ENCODE measurements at regions not wholly inside any gene's neighbourhood (a gene's known extent, or its start where the extent isn't known, plus 50 kb on each side); places are given as distances from the start of the nearest gene placed in this dataset.
"Not testable (repeated sequence)": the region's sequence is repeated elsewhere in the genome, so short reads cannot be mapped to it uniquely, and the experiment has no call there.

DNA sequence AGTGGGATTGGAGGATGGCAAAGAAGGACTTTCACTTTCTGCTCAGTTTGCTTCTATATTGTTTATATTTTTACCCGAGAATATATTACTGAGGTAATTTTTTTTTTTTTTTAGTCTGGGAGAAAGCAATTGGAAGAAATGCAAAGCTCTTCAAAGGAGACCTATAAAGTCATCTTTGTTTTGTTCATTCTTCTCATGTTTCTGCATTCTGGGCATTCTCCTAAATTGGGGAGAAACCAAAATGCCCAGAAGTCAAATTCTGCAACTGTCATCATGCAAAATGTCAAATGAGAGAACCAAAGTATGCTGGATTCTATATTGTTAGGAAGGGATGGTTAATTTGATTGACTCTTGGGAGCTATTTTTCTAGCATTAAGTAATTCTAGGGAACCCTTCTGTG is 168.3 kb upstream of the TSC22D2 start:
- no peak for DNase-seq

DNA sequence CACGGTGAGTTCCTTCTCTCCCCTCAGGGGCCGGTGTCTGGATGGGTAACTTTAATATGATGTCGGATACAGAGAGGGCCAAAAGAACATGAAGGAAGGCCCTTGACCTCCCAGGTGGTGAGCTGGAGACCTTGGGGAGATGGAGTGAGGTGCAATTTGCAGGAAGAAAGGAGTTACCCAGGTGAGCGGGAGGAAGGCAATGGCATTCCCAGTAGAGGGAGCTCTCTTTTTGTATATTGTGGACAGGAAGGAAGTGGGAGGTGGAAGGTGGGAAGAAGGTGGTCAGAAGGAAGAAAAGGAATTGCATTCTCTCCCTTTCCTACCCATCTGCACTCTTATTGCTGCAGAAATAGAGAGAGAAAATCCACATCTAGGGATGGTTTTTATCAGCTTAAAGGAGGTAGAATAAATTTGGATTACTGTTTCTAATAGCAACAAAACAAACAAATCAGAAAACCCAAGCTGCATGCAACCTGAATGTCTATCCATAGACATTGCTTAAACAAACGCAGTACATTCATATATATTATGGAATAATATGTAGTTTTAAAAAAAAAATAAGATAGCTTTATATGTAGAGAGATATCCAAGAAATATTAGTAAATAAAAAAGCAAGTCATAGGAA is 169.0 kb upstream of the TSC22D2 start:
- no peak for DNase-seq

DNA sequence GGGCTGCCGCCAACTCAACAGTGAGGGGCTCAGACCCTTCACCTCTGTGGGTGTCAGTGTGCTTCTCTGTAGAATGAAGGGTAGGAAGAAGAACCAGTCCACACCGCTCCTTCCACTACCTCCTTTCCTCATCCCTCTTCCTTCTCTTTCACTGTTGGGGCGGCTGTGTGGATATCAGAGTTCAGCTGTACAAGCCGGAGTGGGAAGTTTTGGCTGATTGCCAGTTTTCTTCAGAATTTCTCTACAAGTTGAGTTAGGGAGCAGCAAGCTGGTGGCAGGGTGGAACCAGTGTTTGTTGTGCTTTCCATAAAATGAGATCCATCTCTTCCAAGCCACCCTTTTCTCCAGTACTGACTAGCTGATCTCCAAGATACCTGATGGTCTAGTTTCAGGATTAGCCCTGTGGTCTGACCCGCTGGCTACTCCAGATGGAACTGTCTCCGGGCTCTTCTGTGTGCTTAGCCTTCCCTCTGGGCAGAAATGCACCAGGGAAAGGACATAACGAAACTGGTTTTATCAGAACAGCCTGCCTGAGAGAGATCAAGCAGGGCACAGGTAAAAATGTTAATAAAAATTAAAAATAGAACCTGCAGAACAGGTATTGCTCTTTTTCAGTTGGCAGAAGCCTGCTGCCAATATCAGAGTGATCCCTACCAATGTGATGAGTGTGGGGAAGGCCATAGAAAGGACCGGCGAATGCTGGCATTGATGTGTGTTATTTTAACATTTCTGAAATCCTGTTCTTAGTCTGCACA is 169.9 kb upstream of the TSC22D2 start:
- no peak for DNase-seq

DNA sequence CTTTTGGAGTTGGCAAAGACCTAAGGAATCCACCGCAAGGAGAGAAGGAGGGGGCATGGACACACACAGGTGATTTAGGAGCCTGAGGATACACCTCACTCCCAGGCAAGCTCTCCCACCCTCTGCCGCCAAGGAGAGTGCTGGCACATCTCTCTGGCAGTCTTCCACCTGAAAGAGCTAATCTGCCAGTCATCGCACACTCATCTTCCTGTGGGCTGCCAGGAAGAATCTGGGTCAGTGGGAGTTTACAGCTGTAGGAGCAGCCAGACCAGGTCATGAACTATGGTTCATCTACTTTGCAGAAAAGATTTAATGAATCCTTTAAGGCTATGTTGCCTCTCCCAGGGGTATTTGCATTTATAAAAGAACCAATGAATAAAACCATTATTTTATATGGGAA is 170.6 kb upstream of the TSC22D2 start:
- no peak for DNase-seq

DNA sequence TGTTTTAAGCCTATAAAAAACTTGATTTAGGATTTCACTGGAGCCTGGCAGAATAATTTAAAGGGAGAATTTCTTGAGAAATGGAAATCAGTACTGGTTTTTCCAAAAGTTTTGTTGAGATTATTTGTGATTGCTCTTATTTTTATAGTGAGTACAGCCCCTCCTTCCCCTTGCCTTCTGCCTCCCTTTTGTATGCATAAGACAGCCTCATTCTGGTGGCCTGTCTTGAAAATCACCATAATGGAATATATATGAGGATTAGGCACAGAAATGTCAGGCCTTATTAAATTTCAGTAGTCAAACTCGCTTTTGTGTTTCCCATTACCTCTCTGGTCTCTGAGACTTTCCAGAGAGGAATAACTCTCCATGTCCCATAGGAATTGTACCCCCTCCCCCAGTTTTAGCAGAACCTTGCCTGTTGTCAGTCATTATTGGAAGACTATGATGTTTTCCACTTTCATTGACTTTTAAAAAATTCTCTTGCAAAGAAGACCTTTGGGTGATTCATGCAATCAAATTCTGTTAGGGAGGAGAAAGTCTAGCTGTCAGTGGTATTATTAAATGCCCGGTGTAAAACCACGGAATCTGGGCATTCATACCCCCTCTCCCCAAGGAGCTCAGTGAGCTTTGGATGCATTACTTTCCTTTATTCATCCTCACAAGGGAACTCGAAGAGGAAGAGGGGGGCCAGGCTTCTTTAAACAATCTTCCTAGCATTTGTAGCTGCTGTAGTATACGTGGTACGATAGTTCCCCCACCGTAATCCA is 171.6 kb upstream of the TSC22D2 start:
- DNase-seq = no peak

DNA sequence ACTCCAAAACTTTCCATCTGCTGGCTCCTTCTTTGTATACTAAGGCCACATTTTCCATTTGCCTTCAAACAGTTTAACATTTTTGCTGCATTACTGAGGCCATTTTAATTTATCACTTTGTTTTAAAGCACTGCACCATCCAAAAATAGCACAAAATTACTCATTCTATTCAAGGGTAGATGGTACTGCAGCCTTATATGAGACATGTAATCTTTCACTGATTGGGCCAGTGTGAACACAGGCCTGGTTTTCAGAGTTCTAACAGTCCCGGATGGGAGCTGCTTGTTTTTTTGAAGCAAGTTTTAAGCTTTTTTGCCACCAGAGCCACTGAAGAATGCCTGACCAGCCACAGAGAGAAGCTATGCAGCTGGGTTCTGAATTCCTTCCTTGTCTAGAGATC is 172.3 kb upstream of the TSC22D2 start:
- DNase-seq = no peak

DNA sequence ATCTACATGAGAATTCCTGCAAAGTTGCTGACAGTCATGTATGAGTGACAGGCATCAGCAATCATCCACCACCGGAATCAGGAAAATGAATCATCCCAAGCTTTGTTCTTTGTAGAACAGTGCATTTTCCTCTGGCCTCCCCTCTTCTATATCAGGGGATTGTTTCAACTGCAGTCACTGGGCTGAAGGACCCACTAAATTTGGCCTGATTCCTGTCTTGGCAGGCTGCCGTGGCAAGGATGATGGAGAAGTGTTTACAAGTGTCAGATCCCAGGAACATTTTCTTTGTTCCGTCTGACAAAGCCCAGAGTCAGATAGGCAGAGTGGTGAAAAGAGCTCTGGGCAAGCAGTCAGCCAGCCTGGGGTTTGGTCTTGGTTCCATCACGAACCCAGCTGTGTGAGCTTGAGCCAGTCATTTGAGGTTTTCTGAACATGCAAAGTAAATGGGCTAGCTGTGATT is 175.1 kb upstream of the TSC22D2 start:
- DNase-seq = no peak

DNA sequence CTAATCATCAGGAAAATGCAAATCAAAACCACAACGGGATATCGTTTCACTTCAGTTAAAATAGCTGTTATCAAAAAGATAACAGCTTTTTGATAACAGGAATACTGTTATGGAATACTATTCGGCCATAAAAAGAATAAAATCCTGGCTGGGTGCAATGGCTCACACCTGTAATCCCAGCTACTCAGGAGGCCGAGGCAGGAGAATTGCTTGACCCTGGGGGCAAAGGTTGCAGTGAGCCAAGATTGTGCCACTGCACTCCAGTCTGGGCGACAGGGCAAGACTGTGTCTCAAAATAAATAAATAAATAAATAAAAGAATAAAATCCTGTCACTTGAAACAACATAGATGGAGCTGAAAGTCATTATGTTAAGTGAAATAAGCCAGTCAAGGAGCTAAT is 178.1 kb upstream of the TSC22D2 start:
- DNase-seq = no peak

DNA sequence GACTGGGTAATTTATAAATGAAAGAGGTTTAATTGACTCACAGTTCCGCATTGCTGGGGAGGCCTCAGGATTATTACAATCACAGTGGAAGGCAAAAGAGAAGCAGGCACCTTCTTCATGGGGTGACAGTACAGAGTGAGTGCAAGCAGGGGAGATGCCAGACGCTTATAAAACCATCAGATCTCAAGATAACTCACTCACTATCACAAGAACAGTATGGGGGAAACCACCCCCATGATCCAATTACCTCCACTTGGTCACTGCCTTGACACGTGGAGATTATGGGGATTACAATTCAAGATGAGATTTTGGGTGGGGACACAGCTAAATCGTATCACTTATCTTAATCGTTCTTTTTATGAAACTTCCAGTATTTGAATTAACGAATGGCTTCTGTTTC is 179.5 kb upstream of the TSC22D2 start:
- not testable (repeated sequence) for DNase-seq

DNA sequence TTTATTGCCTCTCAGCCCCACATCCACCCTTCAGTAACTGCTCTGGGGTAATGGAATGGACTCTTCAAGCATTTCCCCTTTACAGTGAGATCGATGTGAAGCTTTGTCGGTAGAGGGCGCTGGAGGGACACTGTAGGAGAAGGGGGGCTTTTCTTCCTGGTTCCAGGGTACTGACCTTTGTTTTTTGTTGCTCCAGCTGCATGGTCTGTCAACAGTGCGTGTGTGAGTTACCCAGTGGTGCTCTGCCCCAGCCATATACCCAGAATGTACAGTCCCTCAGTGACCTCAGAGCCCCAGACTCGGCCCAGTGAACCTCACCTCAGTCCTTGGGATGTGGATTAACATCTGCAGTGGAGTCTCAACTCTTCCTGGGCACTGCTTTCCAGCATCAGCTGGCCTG is 180.3 kb upstream of the TSC22D2 start:
- no peak for DNase-seq

DNA sequence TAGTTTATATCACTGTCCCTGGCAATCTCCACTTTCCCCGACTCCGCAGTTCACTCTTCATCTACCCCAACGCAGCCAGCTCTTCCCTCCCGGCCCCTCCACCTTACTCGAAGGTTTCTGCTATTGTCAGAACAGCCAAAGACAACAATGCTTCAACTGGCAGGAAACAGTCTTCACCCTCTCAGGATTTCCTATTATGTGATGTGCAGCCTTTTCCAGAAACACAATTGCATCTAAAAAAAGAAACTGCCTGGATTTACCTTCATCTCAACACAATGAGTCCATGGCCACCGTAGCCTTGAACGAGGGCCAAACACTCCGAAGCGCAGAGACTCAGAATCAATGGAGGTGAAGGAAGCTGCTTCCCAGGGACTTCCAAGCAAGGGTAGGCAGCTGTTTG is 182.1 kb upstream of the TSC22D2 start:
- DNase-seq = no peak

DNA sequence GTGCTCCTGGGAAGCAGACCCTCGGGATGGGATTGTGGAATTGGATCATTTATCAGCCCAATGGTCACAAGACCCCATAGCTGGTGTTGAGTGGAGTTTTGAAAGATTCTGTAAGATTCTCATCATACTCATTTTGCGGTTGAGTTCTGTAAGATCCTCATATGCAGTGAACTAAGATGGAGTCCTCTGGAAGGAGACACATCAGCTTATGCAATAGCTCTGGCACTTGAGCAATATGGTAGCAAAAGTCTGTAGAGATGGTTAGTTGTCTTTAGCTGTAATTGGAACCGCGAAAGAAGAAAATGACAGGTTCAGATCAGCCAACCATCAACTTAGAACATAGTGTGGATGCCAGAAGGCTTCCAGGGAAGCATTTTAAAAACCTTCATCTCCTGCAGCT is 184.5 kb upstream of the TSC22D2 start:
- no peak for DNase-seq

DNA sequence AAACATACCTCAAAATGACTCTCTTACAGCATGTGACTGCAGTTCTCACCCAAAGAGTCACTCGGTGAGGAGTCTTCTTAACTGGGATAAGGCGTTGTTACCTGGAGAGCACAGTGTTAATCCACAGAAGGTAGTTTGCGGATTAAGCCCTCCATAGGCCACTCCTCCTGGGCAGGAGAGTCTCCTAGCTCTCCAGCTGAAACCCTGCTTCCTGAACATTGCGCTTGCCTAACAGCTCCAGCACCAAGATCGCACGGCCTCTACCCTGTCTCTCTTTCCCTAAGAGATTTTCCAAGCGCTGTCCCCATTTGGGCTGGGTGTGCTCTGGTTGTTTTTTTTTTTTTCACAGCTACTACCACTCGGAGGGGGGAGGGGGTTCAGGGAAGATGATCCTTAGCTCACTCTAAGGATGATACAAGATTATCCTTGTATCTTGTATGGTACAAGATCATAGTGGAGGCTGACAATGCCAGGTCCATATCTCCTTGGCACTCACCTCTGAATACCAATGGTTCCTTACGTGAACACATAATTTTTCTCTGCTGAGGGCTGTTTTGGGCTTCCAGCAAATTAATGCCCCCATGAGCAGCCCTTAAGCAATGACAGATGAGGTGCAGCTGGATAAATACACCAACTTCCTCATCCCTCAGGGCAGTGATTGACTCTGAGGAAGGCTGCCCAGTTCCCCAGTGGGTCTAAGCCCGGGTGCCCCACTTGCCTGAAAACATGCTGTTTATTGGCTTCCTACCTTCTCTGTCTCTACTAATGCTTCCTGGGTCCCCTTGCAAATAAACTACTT is 185.2 kb upstream of the TSC22D2 start:
- DNase-seq = no peak

DNA sequence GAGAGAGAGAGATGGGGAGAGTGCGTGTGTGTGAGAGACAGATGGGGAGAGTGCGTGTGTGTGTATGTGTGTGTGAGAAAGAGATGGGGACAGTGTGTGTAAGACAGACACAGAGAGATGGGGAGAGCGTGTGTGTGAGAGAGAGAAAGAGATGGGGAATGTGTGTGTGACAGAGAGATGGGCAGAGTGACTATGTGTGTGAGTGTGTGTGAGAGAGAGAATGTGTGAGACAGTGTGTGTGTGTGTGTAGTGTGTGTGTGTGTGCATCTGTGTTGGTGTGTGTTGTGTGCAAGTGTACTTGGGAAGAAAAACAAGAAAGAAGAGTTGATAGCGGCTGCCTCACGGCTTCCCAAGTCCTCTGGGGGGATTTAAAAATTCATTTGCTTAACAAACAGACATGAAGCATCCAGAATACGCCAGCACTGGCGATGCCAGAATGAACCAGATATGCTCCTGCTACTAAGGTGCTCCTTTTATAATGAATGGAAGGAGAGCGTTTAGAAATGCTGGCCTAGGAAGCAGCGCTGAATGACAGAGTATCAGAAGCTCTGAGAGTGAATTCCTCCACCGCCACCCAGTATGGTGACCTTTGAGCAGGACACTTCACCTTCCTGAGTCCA is 186.1 kb upstream of the TSC22D2 start:
- DNase-seq = no peak

DNA sequence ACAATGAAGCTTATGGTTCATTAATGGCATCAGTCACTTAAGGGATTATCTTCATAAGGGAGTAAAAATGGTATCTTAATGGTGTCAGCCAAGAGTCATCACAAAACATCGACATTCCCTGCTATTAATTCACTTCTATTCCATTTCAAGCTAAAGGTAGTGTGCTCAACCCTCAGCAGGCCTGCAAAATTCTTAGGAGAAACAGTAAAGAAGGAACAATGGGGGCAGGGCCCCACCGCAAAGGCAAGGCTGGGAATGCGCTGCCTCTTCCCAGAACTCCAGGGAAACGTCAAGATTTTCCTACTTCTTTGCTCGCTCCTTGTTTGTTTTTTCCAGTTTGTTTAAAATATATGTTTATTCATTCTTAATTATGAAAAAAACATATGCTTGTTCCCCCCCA is 187.3 kb upstream of the TSC22D2 start:
- no peak for DNase-seq

DNA sequence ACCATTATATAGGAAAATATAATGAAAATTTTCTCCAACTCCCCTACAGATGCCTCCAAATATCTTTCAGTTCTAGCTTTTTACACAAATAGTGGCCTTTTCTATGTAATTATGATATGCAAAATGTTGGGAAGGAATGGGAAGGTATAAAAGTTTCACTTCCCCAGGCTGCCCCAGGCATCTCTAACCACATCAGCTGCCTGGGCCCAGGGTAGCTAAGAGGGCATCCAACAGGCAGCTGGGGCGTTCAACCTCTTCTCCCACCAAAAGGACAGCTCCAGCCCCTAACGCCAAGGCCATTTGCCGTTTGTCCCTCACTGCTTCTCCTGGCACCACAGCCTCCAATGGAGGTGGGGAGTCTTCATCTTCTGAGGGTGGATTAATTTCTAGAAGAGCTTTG is 188.1 kb upstream of the TSC22D2 start:
- no peak for DNase-seq

DNA sequence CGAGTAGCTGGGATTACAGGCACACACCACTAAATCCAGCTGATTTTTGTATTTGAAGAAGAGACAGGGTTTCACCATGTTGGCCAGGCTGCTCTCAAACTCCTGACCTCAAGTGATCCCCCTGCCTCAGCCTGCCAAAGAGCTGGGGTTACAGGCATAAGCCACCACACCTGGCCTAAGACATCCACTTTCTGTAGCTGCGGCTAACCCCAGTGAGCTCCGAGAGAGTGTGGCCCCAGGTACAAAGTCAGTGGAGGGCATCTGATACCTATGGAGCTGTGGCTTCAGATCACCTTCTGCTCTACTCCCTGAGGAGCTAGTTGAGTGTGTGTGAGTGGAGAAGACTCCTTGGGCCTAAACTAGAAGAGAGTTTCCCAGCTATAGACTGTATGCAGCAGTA is 189.3 kb upstream of the TSC22D2 start:
- no peak for DNase-seq

DNA sequence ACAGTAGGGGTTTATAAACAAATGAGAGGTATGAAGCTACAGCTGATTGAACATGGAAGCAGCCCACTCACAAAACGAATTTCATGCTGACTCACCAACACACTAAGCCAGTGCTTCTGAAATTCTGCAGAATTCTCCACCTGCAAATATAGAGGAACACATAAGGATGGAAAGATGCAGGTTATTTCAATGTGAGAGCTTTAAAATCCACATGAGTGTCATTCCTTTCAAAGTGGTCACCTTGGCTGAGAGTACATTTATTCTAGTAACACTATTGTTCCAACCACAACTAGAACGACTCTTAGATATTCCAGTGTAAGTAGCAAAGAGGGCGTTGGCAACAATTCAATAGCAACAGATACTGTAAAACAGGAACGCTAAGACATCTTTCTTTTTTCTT is 189.9 kb upstream of the TSC22D2 start:
- DNase-seq = no peak

DNA sequence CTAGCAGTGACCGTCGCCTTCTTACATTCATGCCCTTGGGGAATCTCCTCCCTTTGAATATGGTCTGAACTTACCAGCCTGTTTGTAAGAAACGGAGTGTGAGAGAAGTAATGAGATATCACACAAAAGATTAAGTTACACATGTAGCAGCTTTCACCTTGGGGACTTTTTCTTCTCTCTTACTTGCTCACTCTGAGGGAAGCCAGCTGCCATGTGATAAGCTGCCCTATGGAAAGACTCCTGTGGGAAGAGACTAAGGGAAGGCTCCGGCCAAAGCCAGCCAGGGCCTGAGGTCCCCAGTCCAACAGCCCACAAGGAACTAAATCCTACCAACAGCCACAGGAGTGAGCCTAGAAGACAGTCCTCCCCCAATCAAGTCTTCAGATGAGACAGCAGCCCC is 190.4 kb upstream of the TSC22D2 start:
- no peak for DNase-seq

DNA sequence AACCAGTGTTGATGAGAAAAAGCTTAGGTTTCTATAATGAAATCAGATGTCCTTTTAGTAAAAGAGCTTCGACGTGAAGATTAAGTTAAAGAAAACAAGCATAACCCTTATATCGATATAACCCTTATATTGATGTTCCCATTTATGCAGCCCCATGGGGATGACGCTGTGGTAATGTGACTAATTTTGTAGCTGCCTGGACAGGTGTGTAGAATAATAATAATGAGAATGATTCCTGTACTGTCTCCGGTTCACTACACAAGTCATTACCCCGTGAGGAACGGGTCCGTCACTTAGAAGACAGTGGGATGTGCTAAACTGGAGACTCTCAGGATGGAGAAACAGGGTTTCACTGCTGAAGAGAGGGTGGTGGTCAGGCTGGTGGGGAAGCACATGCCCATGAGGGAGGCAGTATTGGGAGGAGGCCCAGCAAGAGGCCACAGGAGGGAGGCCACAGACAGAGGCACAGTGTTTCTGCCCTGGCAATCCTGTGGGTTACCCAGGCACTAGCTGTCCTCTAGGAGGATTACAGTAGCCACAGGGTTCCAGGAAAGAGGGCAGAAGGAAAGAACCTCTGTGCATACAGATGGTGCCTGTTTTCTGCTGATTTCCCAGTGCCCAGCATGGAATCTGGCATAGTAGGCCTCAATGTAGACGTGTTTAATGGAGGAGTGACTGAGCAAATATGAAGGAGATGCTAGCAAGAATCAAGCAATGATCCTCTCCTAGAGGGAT is 191.1 kb upstream of the TSC22D2 start:
- no peak for DNase-seq

DNA sequence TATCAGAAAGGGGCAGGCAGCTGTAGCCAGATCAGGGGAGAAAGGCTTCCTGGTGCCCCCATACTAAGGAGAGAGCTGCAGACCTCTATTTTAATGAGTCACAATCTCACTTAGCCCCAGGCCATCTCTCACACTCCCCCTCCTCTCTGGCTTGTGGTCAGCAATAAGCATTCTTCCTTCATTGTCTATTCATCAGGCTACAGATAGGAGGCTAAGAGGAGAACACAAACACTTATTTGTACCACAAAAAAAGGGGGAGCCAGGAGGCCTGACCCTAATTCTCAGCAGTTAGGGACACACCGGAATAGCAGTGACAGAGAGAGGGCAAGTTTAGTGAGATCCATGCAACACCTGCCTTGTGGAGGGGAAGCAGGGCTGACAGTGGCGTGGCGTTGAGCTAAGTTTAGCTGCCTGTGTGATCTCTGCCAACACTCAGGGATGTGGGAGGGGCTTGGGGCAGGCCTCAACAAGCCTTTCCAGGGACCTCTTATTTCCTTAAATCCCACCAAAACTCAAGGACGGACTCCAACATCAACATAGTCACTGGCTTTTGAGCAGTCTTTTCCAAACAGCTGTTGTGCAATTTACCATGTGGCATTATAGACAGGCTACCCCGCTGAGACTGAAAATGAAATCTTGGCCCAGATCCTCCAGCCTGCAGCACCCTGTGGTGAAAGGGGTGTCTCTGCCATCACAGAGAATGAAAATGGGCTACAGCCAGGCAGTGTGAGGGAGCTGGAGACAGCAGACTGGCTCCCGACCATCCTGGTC is 191.9 kb upstream of the TSC22D2 start:
- peak; percentile 82 for DNase-seq

Data from left hindlimb (tissue), 1 donor.